A673 (cell line): ENCODE measurements at regions not wholly inside any gene's neighbourhood (a gene's known extent, or its start where the extent isn't known, plus 50 kb on each side); places are given as distances from the start of the nearest gene placed in this dataset.

Experiments used
- EZH2 ChIP-seq: fragments of 200-600 bp; sonication (generic); IDR thresholded peaks from 2 replicates; pipeline ENCODE4 v1.6.1; 2017; ENCODE audit warnings: borderline replicate concordance, low read depth, mild to moderate bottlenecking, mixed read lengths, antibody characterized with exemption, low read length; ENCODE audit not compliant: poor library complexity, severe bottlenecking
- TF ChIP-seq, protein P1 (sequence below): fragments of 300-800, 200-600 bp; sonication (generic); conservative IDR thresholded peaks from 2 replicates; pipeline ENCODE4 v1.5.1; 2017; ENCODE audit warnings: low read depth, mild to moderate bottlenecking, antibody characterized with exemption, low read length, moderate library complexity, mixed read lengths

DNA sequence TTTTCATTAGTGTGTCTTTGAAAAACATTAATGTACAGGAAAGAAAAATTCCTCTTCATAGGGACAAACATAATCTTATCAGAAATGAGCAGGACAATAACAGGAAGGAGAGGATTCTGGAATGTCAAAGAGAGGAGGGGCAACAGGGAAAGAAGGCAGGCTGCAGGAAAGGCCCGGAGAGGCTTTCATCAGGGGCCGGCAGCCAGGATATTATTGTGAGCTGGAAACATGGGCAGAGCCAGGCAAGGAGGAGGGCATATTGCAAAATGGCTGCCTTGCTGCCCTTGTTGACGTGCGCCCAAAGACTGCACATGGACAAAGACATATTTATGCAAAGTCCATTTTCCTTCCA is 433.7 kb downstream of the ETS1 start:
- TF ChIP-seq, protein P1, sequence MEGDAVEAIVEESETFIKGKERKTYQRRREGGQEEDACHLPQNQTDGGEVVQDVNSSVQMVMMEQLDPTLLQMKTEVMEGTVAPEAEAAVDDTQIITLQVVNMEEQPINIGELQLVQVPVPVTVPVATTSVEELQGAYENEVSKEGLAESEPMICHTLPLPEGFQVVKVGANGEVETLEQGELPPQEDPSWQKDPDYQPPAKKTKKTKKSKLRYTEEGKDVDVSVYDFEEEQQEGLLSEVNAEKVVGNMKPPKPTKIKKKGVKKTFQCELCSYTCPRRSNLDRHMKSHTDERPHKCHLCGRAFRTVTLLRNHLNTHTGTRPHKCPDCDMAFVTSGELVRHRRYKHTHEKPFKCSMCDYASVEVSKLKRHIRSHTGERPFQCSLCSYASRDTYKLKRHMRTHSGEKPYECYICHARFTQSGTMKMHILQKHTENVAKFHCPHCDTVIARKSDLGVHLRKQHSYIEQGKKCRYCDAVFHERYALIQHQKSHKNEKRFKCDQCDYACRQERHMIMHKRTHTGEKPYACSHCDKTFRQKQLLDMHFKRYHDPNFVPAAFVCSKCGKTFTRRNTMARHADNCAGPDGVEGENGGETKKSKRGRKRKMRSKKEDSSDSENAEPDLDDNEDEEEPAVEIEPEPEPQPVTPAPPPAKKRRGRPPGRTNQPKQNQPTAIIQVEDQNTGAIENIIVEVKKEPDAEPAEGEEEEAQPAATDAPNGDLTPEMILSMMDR: no peak
- no peak for TF ChIP-seq EZH2
